Tibial nerve (tissue), 3 donors: ENCODE measurements at regions not wholly inside any gene's neighbourhood (a gene's known extent, or its start where the extent isn't known, plus 50 kb on each side); places are given as distances from the start of the nearest gene placed in this dataset.

ENCODE experiments used
- POLR2A ChIP-seq, 2 donors: fragments of 450-650 bp; IDR thresholded peaks; one replicate each; pipeline ENCODE4 v1.6.1; 2017; ENCODE audit warnings: antibody characterized with exemption in 2 of 2, mild to moderate bottlenecking in 2 of 2, moderate library complexity in 2 of 2
- TF ChIP-seq, protein P1 (sequence below), 5 experiments: fragments of 200-600 bp in 3 of 5; fragments of 450-650 bp in 2 of 5; sonication (generic) in 3 of 5; IDR thresholded peaks; one replicate each; pipeline ENCODE4 v1.5.1; 2016 to 2019; ENCODE audit warnings: antibody characterized with exemption in 5 of 5, mild to moderate bottlenecking in 3 of 5, moderate library complexity in 2 of 5

DNA sequence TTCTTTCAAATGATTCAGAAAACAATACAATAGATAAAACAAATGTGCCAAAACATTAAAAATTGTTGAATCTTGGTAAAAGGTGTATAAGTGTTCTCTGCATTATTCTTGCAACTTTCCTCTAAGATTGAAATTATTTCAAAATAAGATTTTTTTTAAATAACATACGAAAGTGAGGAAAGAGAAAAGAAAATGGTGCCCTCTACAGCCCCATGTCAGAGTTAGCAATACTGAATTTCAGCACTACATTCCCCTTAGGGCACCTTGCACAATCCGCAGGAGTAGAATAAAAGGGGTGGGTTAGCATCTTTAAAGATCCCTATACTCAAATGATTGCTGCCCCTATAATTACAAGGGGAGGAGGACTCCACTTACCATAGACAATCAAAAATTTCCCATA, 433.7 kb downstream of the BCL11A start:
- TF ChIP-seq, protein P1, sequence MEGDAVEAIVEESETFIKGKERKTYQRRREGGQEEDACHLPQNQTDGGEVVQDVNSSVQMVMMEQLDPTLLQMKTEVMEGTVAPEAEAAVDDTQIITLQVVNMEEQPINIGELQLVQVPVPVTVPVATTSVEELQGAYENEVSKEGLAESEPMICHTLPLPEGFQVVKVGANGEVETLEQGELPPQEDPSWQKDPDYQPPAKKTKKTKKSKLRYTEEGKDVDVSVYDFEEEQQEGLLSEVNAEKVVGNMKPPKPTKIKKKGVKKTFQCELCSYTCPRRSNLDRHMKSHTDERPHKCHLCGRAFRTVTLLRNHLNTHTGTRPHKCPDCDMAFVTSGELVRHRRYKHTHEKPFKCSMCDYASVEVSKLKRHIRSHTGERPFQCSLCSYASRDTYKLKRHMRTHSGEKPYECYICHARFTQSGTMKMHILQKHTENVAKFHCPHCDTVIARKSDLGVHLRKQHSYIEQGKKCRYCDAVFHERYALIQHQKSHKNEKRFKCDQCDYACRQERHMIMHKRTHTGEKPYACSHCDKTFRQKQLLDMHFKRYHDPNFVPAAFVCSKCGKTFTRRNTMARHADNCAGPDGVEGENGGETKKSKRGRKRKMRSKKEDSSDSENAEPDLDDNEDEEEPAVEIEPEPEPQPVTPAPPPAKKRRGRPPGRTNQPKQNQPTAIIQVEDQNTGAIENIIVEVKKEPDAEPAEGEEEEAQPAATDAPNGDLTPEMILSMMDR (IDR thresholded peaks at IDR 0.05): no peak
- TF ChIP-seq POLR2A (IDR thresholded peaks at IDR 0.05): no peak
